ENCODE measurements at regions not wholly inside any gene's neighbourhood (a gene's known extent, or its start where the extent isn't known, plus 50 kb on each side); places are given as distances from the start of the nearest gene placed in this dataset.

- no peak for DNase-seq (ENCODE audit: low read depth in 2 of 3, low spot score in 2 of 3)
These were observed 553.0 kb downstream of the PTPRU start for GRCh38 chr1:29789221-29789909.

GRCh38 chr1:29786791-29787732 is 550.7 kb downstream of the PTPRU start:
- no peak for DNase-seq (ENCODE audit: low read depth in 2 of 3, low spot score in 2 of 3)

GRCh38 chr1:29786195-29786594 is 549.9 kb downstream of the PTPRU start:
- DNase-seq (ENCODE audit: low read depth in 2 of 3, low spot score in 2 of 3): no peak

- no peak for DNase-seq (ENCODE audit: low read depth in 2 of 3, low spot score in 2 of 3)
These were observed 549.2 kb downstream of the PTPRU start for GRCh38 chr1:29785554-29785953.

- no peak for DNase-seq (ENCODE audit: low read depth in 2 of 3, low spot score in 2 of 3)
These were observed 548.8 kb downstream of the PTPRU start for GRCh38 chr1:29785137-29785527.

GRCh38 chr1:29784276-29785136 is 548.2 kb downstream of the PTPRU start:
- DNase-seq (ENCODE audit: low read depth in 2 of 3, low spot score in 2 of 3): no peak

GRCh38 chr1:29783508-29784275 is 547.4 kb downstream of the PTPRU start:
- DNase-seq (ENCODE audit: low read depth in 2 of 3, low spot score in 2 of 3): no peak

- no peak for DNase-seq (ENCODE audit: low read depth in 2 of 3, low spot score in 2 of 3)
These were observed 546.7 kb downstream of the PTPRU start for GRCh38 chr1:29782846-29783507.

GRCh38 chr1:29779146-29779545 is 542.8 kb downstream of the PTPRU start:
- no peak for DNase-seq (ENCODE audit: low read depth in 2 of 3, low spot score in 2 of 3)

- DNase-seq (ENCODE audit: low read depth in 2 of 3, low spot score in 2 of 3): no peak
These were observed 541.2 kb downstream of the PTPRU start for GRCh38 chr1:29777522-29777921.

- no peak for DNase-seq (ENCODE audit: low read depth in 2 of 3, low spot score in 2 of 3)
These were observed 538.0 kb downstream of the PTPRU start for GRCh38 chr1:29774355-29774754.

- no peak for DNase-seq (ENCODE audit: low read depth in 2 of 3, low spot score in 2 of 3)
These were observed 536.3 kb downstream of the PTPRU start for GRCh38 chr1:29772584-29773100.

GRCh38 chr1:29767769-29768425 is 531.6 kb downstream of the PTPRU start:
- DNase-seq (ENCODE audit: low read depth in 2 of 3, low spot score in 2 of 3): no peak

- DNase-seq (ENCODE audit: low read depth in 2 of 3, low spot score in 2 of 3): no peak
These were observed 530.9 kb downstream of the PTPRU start for GRCh38 chr1:29767088-29767685.

GRCh38 chr1:29762635-29763034 is 526.3 kb downstream of the PTPRU start:
- no peak for DNase-seq (ENCODE audit: low read depth in 2 of 3, low spot score in 2 of 3)

- no peak for DNase-seq (ENCODE audit: low read depth in 2 of 3, low spot score in 2 of 3)
These were observed 525.0 kb downstream of the PTPRU start for GRCh38 chr1:29761159-29761928.

GRCh38 chr1:29760067-29760564 is 523.8 kb downstream of the PTPRU start:
- no peak for DNase-seq (ENCODE audit: low read depth in 2 of 3, low spot score in 2 of 3)
